HG03571 (cell line): ENCODE measurements at regions not wholly inside any gene's neighbourhood (a gene's known extent, or its start where the extent isn't known, plus 50 kb on each side); places are given as distances from the start of the nearest gene placed in this dataset.

Experiments
- ATAC-seq: cut with Tn5 transposase; IDR thresholded peaks from one replicate; pipeline ENCODE4 v1.9.1; 2021; ENCODE audit not compliant: unreplicated experiment

DNA sequence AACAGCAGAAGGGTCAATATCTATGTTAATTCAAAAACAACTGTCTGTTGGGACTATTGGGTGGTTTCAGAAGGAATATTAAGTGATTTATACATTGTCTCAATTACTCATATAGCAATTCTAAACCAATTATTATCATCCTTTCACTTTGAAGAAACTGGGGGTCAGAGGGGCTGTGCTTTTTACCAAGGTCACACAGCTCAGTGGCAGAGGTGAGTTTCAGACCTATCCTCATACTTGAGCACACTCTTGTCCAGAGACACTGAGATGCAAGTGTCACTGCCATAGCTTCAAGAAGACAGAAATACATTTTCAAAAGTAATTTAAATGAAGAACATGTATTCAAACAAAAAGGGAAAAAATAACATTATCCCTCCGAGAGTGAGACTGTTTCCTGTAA is 195.3 kb downstream of the ARL4A start:
- no peak for ATAC-seq

DNA sequence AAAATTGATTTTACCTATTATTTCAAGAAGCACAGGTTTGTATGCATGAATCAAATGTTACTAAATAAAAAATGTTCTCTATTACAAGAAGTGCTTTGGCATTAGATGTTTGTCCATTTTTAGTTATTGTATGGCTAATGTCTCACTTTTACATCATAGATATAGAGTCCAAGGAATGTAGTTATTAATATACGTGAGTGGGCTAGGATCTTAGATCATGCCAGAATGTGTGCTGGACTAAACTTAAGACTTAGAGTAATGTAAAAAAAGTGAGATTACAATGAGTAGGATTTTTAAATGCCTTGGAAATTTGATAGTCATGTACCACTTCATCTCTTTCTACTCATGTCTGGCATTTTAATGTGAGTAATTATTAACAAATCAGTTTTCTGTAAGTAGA is 196.6 kb downstream of the ARL4A start:
- no peak for ATAC-seq

DNA sequence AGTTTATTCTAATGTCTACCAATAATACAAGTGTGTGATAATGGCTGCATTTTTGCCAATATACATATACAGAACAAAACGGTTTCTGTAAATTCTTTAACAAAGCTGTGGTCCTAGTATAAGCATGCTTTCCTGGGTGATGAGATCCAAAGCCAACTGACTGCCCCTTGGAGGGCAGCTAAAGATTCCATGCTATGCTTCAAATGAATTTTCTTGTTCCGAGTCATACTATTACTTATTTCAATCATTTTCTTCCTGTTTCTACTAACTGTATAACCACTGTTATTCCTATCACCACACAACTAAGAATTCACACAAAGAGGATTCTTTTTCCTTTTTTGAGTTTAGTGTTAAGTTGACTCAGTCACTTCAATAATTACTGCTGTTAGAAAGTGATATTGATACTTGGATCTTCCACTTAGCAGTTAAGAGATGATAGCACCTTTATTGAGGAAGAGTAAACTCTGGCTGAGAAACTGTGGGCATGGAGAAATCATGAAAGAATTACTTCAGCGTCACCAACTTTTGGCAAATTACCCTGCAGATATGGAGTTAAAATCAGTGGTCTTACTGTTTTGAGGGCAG is 197.5 kb downstream of the ARL4A start:
- ATAC-seq = no peak

GRCh38 chr7:12888717-12889116 is 201.3 kb downstream of the ARL4A start:
- no peak for ATAC-seq

GRCh38 chr7:12889391-12889790 is 202.0 kb downstream of the ARL4A start:
- ATAC-seq = no peak

DNA sequence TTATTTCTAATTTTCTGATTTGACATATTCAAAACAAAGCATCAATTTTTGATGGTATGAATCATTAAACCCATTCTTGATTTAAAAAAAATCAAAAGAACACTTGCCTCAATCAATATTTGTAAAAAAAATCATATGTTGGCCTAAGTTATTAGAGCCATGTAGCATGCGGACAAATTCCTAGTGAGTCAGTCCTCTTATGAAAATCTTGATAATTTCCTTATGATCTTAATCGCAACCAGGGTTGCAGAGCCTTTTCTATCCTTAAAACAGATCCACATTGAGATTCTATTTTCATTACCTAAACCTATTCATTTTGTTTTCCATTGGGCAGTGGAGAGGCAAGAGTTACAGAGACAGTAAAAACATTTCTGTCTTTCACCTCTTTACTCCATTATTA is 203.2 kb downstream of the ARL4A start:
- no peak for ATAC-seq

GRCh38 chr7:12893292-12893691 is 205.9 kb downstream of the ARL4A start:
- ATAC-seq = no peak

- no peak for ATAC-seq
These were observed 207.9 kb downstream of the ARL4A start for GRCh38 chr7:12895296-12895695.

DNA sequence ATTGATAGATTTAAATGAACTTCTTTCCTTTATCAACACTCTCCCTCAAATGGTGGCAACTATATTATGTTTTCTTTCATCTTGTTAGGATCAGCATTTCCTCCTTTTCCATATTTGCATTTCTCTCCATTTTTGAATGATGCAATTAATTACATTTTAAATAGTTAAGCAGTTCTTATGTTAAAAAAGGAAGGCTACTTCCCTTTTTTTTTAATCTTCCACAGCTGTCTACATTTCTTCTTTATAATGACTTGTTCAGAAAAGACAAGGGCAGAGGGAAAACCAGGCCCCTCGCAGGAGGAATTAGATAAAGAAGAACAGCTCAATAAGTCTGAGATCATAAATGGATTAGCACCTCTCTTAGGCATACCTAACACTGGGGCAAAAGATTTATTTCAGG is 208.9 kb downstream of the ARL4A start:
- ATAC-seq = no peak

DNA sequence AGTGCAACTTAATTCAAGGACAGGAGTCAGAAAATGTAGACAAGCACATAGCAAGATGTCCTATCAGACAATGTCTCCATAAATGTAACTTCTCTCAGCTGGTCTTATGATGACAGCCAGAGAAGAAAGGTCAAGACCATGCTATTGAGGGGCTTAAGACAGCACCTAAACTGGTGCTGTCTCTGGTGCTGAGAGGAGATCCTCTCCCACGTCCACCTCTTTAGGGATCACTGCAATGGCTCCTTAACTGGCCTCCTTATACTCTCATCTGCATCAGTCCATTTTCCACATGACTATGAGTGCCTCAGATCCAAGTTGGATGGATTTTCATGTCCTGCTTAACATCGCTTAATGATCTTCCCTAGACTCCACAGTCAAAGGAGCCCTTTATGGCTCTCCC is 210.6 kb downstream of the ARL4A start:
- ATAC-seq = no peak

DNA sequence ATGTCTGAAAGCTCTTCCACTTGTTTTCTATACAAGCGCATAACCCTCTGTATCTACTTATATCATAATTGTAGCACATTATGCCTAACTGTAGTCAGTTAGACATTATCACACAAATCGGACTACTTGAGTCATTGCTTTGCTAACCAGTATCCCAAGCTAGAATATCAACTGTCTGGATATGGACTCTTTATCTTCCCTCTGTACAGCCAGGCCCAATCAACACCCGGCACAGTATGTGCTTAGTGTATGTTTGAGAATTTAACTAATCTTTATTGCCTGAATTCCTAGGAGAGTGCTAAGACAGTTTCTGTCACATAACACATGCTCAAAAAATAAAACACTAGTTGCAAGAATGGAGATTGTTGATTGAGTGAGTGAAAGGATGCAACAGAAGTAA is 211.2 kb downstream of the ARL4A start:
- no peak for ATAC-seq

DNA sequence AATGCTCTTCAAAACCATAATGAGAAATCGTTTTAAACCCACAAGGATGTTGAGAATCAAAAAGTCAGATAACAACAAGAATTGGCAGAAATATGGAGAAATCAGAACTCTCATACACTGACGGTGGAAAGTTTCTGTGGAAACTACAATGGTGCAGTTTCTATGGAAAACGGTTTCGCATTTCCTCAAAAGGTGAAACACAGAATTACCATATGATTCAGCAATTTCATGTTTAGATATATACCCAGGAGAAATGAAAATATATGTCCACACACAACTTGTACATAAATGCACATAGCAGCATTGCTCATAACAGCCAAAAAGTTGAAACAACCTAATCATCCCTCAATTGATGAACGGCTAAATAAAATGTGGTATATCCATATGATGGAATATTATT is 218.2 kb downstream of the ARL4A start:
- ATAC-seq = no peak

DNA sequence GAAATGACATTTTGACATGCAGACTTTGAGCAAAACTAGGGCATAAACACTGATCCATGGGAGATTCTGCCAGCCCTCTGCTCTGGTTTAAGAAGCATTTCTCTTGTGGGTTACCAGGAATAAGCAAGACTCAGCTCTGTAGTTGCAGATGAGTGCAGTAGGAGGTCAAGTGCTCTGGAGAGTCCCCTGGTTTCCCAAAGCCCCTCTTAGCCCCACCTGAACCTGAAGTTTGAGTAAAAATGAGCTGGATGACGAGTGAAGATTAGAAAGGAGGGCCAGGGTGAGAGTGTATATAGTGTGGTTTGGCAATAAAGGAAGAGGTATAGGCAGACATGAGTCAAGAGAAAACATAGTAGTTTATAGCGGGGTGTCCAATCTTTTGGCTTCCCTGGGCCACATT is 220.3 kb downstream of the ARL4A start:
- ATAC-seq = no peak

DNA sequence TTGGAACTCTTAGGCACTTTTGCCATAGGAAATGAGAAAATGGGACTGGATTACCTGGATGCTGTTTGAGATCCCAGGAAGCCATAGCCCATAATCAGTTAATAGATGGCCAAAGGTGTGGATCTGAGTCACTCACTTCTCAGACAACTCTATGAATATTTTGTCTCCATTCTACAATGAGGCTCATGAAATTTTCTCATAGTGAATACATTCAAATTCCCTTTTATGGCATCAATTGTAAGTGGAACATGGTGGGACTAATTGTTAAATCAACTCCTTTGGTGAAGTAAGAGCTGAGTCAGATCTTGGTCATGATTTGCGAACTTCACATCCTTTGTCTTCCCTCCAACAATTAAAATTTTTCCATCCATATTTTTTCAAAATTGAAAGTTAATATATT is 222.1 kb downstream of the ARL4A start:
- ATAC-seq = no peak

- ATAC-seq = no peak
These were observed 223.6 kb downstream of the ARL4A start for GRCh38 chr7:12911053-12911452.

DNA sequence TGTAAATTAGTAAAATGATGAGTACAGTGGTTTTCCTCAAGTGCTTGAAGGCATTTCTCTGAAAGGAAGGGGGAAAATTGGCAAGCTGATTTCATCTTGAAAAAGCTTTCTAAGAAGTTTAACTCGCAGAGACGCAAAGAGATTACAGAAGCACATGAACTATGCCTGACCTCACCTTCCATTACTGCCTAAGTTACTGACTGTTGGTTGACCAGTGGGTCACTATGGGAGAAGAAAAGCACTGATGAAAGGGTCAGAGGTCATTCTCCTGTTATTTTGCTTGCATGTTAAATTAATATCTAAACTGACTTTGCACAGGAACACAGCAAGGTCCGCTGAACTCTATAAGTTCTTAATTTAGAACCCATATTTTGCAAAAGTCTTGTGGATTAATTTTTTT is 225.6 kb downstream of the ARL4A start:
- no peak for ATAC-seq

DNA sequence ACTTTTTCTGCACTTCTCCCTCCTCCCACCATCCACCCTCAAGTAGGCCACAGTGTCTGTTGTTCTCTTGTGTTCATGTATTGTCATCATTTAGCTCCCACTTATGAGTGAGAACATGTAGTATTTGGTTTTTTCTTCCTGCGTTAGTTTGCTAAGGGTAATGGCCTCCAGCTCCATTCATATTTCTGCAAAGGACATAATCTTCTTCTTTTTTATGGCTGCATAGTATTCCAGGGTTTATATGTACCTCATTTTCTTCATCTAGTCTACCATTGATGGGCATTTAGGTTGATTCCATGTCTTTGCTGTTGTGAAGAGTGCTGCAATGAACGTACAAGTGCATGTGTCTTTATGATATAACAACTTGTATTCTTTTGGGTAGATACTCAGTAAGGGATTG is 230.4 kb downstream of the ARL4A start:
- ATAC-seq = no peak

GRCh38 chr7:12921751-12922345 is 234.4 kb downstream of the ARL4A start:
- ATAC-seq = no peak

GRCh38 chr7:12923971-12924370 is 236.5 kb downstream of the ARL4A start:
- ATAC-seq = no peak

GRCh38 chr7:12926206-12926605 is 238.8 kb downstream of the ARL4A start:
- no peak for ATAC-seq

- no peak for ATAC-seq
These were observed 240.4 kb downstream of the ARL4A start for GRCh38 chr7:12927635-12928434.

DNA sequence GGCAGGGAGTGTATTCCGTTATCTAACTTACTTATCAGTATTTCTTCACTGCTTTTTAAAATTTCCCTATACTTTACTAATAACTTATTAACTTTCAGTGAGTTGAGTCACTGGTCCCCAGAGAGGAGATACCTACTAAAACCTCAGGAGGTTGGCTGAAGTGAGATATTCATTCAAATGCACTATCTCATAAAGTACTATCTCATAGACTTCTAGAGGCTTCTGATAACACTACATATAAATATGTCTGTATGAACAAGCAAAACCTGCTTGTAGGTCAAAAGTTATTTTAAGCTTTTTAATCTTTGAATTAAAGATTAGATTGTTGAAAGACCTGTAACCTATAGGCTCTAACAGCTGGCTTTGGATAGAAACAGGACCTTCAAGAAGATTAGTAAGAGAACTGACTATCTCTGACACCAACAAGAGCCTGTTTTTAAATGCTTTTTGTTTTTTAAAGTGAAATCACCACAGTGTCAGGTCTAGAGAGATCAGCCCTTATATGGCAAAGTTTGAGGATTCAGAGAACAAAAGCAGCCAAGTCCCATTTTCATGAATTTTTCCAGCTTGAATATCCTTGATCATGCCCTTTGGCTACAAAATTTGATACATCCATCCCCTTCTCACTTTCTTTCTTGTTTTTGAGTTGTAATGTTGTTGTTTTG is 242.2 kb downstream of the ARL4A start:
- ATAC-seq = no peak
